GM06990 (cell line): ENCODE measurements at regions not wholly inside any gene's neighbourhood (a gene's known extent, or its start where the extent isn't known, plus 50 kb on each side); places are given as distances from the start of the nearest gene placed in this dataset.
"Not testable (repeated sequence)": the region's sequence is repeated elsewhere in the genome, so short reads cannot be mapped to it uniquely, and the experiment has no call there.

Experiments used
- DNase-seq: peaks from one replicate; pipeline ENCODE4 v3.0.0-alpha.2; 2011; ENCODE audit not compliant: insufficient read length; ENCODE audit errors: extremely low read depth
- H3K27me3 ChIP-seq: replicated peaks from 2 replicates; pipeline ENCODE4 v1.6.0; 2011; ENCODE audit warnings: low read length; ENCODE audit not compliant: control insufficient read depth, insufficient read depth
- H3K36me3 ChIP-seq: 2 replicates; pipeline ENCODE4 v1.5.1; 2011; ENCODE audit warnings: low read length; ENCODE audit not compliant: control insufficient read depth, insufficient read depth
- H3K4me3 ChIP-seq: replicated peaks from 2 replicates; pipeline ENCODE4 v1.5.1; 2011; ENCODE audit warnings: low read depth, mild to moderate bottlenecking, control low read depth, low read length
- CTCF ChIP-seq: IDR thresholded peaks from 2 replicates; pipeline ENCODE4 v1.5.1; 2011; ENCODE audit warnings: low read length, control low read depth, mild to moderate bottlenecking, inconsistent platforms; ENCODE audit not compliant: insufficient read depth, poor library complexity, severe bottlenecking

- H3K27me3 ChIP-seq: no peaks in the 10 kb centered on the region
- DNase-seq: no peak
- no peaks in the 10 kb centered on the region for H3K36me3 ChIP-seq
- no peak overlapping the region for H3K4me3 ChIP-seq
- TF ChIP-seq CTCF: no peak
Observed at GRCh38 chr9:87386490-87387025, 111.1 kb upstream of the DAPK1 start.

- Histone ChIP-seq H3K27me3 (no peaks in the 10 kb centered on the region), H3K36me3 (no peaks in the 10 kb centered on the region), H3K4me3 (no peak overlapping the region)
- no peak for DNase-seq
- TF ChIP-seq CTCF: no peak
Observed at GRCh38 chr9:87387351-87388011, 110.2 kb upstream of the DAPK1 start.

- not testable (repeated sequence) for H3K27me3 ChIP-seq, H3K36me3 ChIP-seq, DNase-seq, H3K4me3 ChIP-seq
Observed at GRCh38 chr9:87388708-87389107, 109.0 kb upstream of the DAPK1 start.

- no peak for DNase-seq
Observed at GRCh38 chr9:87389936-87390335, 107.7 kb upstream of the DAPK1 start.

GRCh38 chr9:87390361-87390760 lies 107.3 kb upstream of the DAPK1 start:
- no peaks in the 10 kb centered on the region; the same call in 1 of the 2 replicates for H3K27me3 ChIP-seq
- no peak for DNase-seq
- H3K4me3 ChIP-seq: no peak overlapping the region
- no peaks in the 10 kb centered on the region for H3K36me3 ChIP-seq
- TF ChIP-seq CTCF: no peak

More at GRCh38 chr9:87389936-87390335, 107.7 kb upstream of the DAPK1 start:
- H3K27me3 ChIP-seq: no peaks in the 10 kb centered on the region
- no peaks in the 10 kb centered on the region for H3K36me3 ChIP-seq
- no peak overlapping the region for H3K4me3 ChIP-seq
- no peak for TF ChIP-seq CTCF

GRCh38 chr9:87392086-87392485 lies 105.6 kb upstream of the DAPK1 start:
- H3K4me3 ChIP-seq: no peak overlapping the region
- DNase-seq: no peak
- no peaks in the 10 kb centered on the region; the same call in 1 of the 2 replicates for H3K27me3 ChIP-seq
- H3K36me3 ChIP-seq: no peaks in the 10 kb centered on the region
- no peak for TF ChIP-seq CTCF
